Neural progenitor cell (in vitro differentiated cells): ENCODE measurements at regions not wholly inside any gene's neighbourhood (a gene's known extent, or its start where the extent isn't known, plus 50 kb on each side); places are given as distances from the start of the nearest gene placed in this dataset.

ENCODE experiments used
- CTCF ChIP-seq: fragments of 200-600 bp; sonication (generic); IDR thresholded peaks from 2 replicates; pipeline ENCODE4 v1.5.1; 2017; ENCODE audit warnings: antibody characterized with exemption, mild to moderate bottlenecking
- EZH2 ChIP-seq: fragments of 200-600 bp; sonication (generic); IDR thresholded peaks from 2 replicates; pipeline ENCODE4 v1.6.1; 2017; ENCODE audit warnings: antibody characterized with exemption, mild to moderate bottlenecking, moderate library complexity
- EZH2phosphoT487 ChIP-seq: fragments of 200-600 bp; sonication (generic); IDR thresholded peaks from 2 replicates; pipeline ENCODE4 v1.6.1; 2017; ENCODE audit warnings: antibody characterized with exemption

GRCh38 chrX:127128282-127128681 is 308.8 kb downstream of the PRR32 start:
- TF ChIP-seq CTCF: no peak
- no peak for TF ChIP-seq EZH2phosphoT487
- TF ChIP-seq EZH2: no peak
